T-helper 1 cell treated with Interleukin-12 subunit alpha and Interleukin-12 subunit beta and Interleukin-4 antibody, amounts not matched to agents 30 μg/mL and 1 μg/mL, for 36 hours (primary cell): ENCODE measurements at regions not wholly inside any gene's neighbourhood (a gene's known extent, or its start where the extent isn't known, plus 50 kb on each side); places are given as distances from the start of the nearest gene placed in this dataset.
"Not testable (repeated sequence)": the region's sequence is repeated elsewhere in the genome, so short reads cannot be mapped to it uniquely, and the experiment has no call there.

Experiments used
- H3K27ac Mint-ChIP-seq: one replicate; pipeline ENCODE4 v1.8.0; 2021; ENCODE audit warnings: mild to moderate bottlenecking, mixed read lengths
- H3K27me3 Mint-ChIP-seq: one replicate; pipeline ENCODE4 v1.8.0; 2021; ENCODE audit warnings: low read depth, mixed read lengths
- H3K36me3 Mint-ChIP-seq: one replicate; pipeline ENCODE4 v1.8.0; 2021; ENCODE audit warnings: low read depth, mixed read lengths
- H3K4me1 Mint-ChIP-seq: one replicate; pipeline ENCODE4 v1.8.0; 2021; ENCODE audit warnings: low read depth, mixed read lengths
- H3K4me3 Mint-ChIP-seq: one replicate; pipeline ENCODE4 v1.8.0; 2021; ENCODE audit warnings: mild to moderate bottlenecking, moderate library complexity, mixed read lengths
- H3K9me3 Mint-ChIP-seq: one replicate; pipeline ENCODE4 v1.8.0; 2021; ENCODE audit warnings: mixed read lengths

- H3K4me3 Mint-ChIP-seq = no peak overlapping the region
- H3K4me1 Mint-ChIP-seq = no peaks in the 10 kb centered on the region
- no peaks in the 10 kb centered on the region for H3K36me3 Mint-ChIP-seq
- H3K9me3 Mint-ChIP-seq = no peaks in the 10 kb centered on the region
- H3K27me3 Mint-ChIP-seq = no peaks in the 10 kb centered on the region
- no peak overlapping the region for H3K27ac Mint-ChIP-seq
Measured at GRCh38 chr4:175280153-175280552, 362.0 kb downstream of the ADAM29 start.

- Mint-ChIP-seq H3K4me3 (no peak overlapping the region), H3K27ac (no peak overlapping the region), H3K4me1 (no peaks in the 10 kb centered on the region), H3K36me3 (no peaks in the 10 kb centered on the region), H3K27me3 (no peaks in the 10 kb centered on the region), H3K9me3 (peaks cover 1% of the 10 kb centered on the region)
Measured at GRCh38 chr4:175281894-175282293, 363.7 kb downstream of the ADAM29 start.

- no peaks in the 10 kb centered on the region for H3K27me3 Mint-ChIP-seq
- H3K4me1 Mint-ChIP-seq = no peaks in the 10 kb centered on the region
- no peak overlapping the region for H3K27ac Mint-ChIP-seq
- H3K4me3 Mint-ChIP-seq = no peak overlapping the region
- H3K36me3 Mint-ChIP-seq = no peaks in the 10 kb centered on the region
- H3K9me3 Mint-ChIP-seq = peaks cover 3% of the 10 kb centered on the region
Measured at GRCh38 chr4:175282407-175282806, 364.2 kb downstream of the ADAM29 start.

GRCh38 chr4:175290401-175290800 lies 372.2 kb downstream of the ADAM29 start:
- H3K4me1 Mint-ChIP-seq = no peaks in the 10 kb centered on the region
- H3K27ac Mint-ChIP-seq = no peak overlapping the region
- no peak overlapping the region for H3K4me3 Mint-ChIP-seq
- no peaks in the 10 kb centered on the region for H3K36me3 Mint-ChIP-seq
- H3K27me3 Mint-ChIP-seq = no peaks in the 10 kb centered on the region
- H3K9me3 Mint-ChIP-seq = peaks cover 3% of the 10 kb centered on the region

- Mint-ChIP-seq H3K27ac (no peak overlapping the region), H3K9me3 (no peaks in the 10 kb centered on the region), H3K27me3 (no peaks in the 10 kb centered on the region), H3K36me3 (no peaks in the 10 kb centered on the region), H3K4me3 (no peak overlapping the region), H3K4me1 (no peaks in the 10 kb centered on the region)
Measured at GRCh38 chr4:175297965-175298565, 379.9 kb downstream of the ADAM29 start.

- Mint-ChIP-seq H3K36me3 (no peaks in the 10 kb centered on the region), H3K4me3 (no peak overlapping the region), H3K9me3 (no peaks in the 10 kb centered on the region), H3K4me1 (no peaks in the 10 kb centered on the region), H3K27ac (no peak overlapping the region), H3K27me3 (no peaks in the 10 kb centered on the region)
Measured at GRCh38 chr4:175306436-175306835, 388.3 kb downstream of the ADAM29 start.

GRCh38 chr4:175307326-175307725 lies 389.2 kb downstream of the ADAM29 start:
- no peak overlapping the region for H3K27ac Mint-ChIP-seq
- no peaks in the 10 kb centered on the region for H3K9me3 Mint-ChIP-seq
- no peaks in the 10 kb centered on the region for H3K4me1 Mint-ChIP-seq
- no peaks in the 10 kb centered on the region for H3K36me3 Mint-ChIP-seq
- no peaks in the 10 kb centered on the region for H3K27me3 Mint-ChIP-seq
- H3K4me3 Mint-ChIP-seq = no peak overlapping the region

GRCh38 chr4:175308236-175308635 lies 390.1 kb downstream of the ADAM29 start:
- Mint-ChIP-seq H3K4me3 (no peak overlapping the region), H3K4me1 (no peaks in the 10 kb centered on the region), H3K27ac (no peak overlapping the region), H3K9me3 (no peaks in the 10 kb centered on the region), H3K36me3 (no peaks in the 10 kb centered on the region), H3K27me3 (no peaks in the 10 kb centered on the region)

- no peak overlapping the region for H3K27ac Mint-ChIP-seq
- H3K4me1 Mint-ChIP-seq = no peaks in the 10 kb centered on the region
- no peaks in the 10 kb centered on the region for H3K36me3 Mint-ChIP-seq
- H3K4me3 Mint-ChIP-seq = no peak overlapping the region
- no peaks in the 10 kb centered on the region for H3K27me3 Mint-ChIP-seq
- H3K9me3 Mint-ChIP-seq = no peaks in the 10 kb centered on the region
Measured at GRCh38 chr4:175309041-175309440, 390.9 kb downstream of the ADAM29 start.

GRCh38 chr4:175325230-175325629 lies 407.1 kb downstream of the ADAM29 start:
- Mint-ChIP-seq H3K36me3 (no peaks in the 10 kb centered on the region), H3K4me3 (no peak overlapping the region), H3K9me3 (no peaks in the 10 kb centered on the region), H3K27me3 (no peaks in the 10 kb centered on the region), H3K4me1 (no peaks in the 10 kb centered on the region), H3K27ac (no peak overlapping the region)

- H3K4me3 Mint-ChIP-seq = no peak overlapping the region
- no peaks in the 10 kb centered on the region for H3K27me3 Mint-ChIP-seq
- no peaks in the 10 kb centered on the region for H3K9me3 Mint-ChIP-seq
- no peaks in the 10 kb centered on the region for H3K36me3 Mint-ChIP-seq
- H3K27ac Mint-ChIP-seq = no peak overlapping the region
- no peaks in the 10 kb centered on the region for H3K4me1 Mint-ChIP-seq
Measured at GRCh38 chr4:175326796-175327195, 408.6 kb downstream of the ADAM29 start.

GRCh38 chr4:175330236-175330635 lies 412.1 kb downstream of the ADAM29 start:
- Mint-ChIP-seq H3K9me3 (no peaks in the 10 kb centered on the region), H3K4me1 (no peaks in the 10 kb centered on the region), H3K36me3 (no peaks in the 10 kb centered on the region), H3K4me3 (no peak overlapping the region), H3K27me3 (no peaks in the 10 kb centered on the region), H3K27ac (no peak overlapping the region)

- Mint-ChIP-seq H3K27me3 (no peaks in the 10 kb centered on the region), H3K4me3 (no peak overlapping the region), H3K36me3 (no peaks in the 10 kb centered on the region), H3K4me1 (no peaks in the 10 kb centered on the region), H3K27ac (no peak overlapping the region), H3K9me3 (no peaks in the 10 kb centered on the region)
Measured at GRCh38 chr4:175330652-175331051, 412.5 kb downstream of the ADAM29 start.

- Mint-ChIP-seq H3K27me3 (no peaks in the 10 kb centered on the region), H3K4me1 (no peaks in the 10 kb centered on the region), H3K36me3 (no peaks in the 10 kb centered on the region), H3K9me3 (no peaks in the 10 kb centered on the region), H3K4me3 (no peak overlapping the region), H3K27ac (no peak overlapping the region)
Measured at GRCh38 chr4:175335331-175335730, 417.2 kb downstream of the ADAM29 start.

GRCh38 chr4:175336570-175336969 lies 418.4 kb downstream of the ADAM29 start:
- H3K4me1 Mint-ChIP-seq, H3K27me3 Mint-ChIP-seq, H3K9me3 Mint-ChIP-seq, H3K36me3 Mint-ChIP-seq, H3K4me3 Mint-ChIP-seq, H3K27ac Mint-ChIP-seq: not testable (repeated sequence)

GRCh38 chr4:175339100-175339707 lies 421.0 kb downstream of the ADAM29 start:
- Mint-ChIP-seq H3K4me3 (no peak overlapping the region), H3K9me3 (peaks cover 5% of the 10 kb centered on the region), H3K36me3 (no peaks in the 10 kb centered on the region), H3K27me3 (no peaks in the 10 kb centered on the region), H3K27ac (no peak overlapping the region), H3K4me1 (no peaks in the 10 kb centered on the region)
